SU-DHL-6 (cell line): ENCODE measurements at regions not wholly inside any gene's neighbourhood (a gene's known extent, or its start where the extent isn't known, plus 50 kb on each side); places are given as distances from the start of the nearest gene placed in this dataset.

Experiments used
- EZH2phosphoT487 ChIP-seq: fragments of 200-600 bp; sonication (generic), shearing (Covaris generic); conservative IDR thresholded peaks from 2 replicates; pipeline ENCODE4 v1.6.1; 2018; ENCODE audit warnings: mild to moderate bottlenecking, antibody characterized with exemption, low read length, moderate library complexity, mixed read lengths
- TF ChIP-seq, protein P1 (sequence below): fragments of 200-600 bp; sonication (generic); IDR thresholded peaks from one replicate; pipeline ENCODE4 v1.5.1; 2017; ENCODE audit warnings: antibody characterized with exemption, mild to moderate bottlenecking, low read length, moderate library complexity; ENCODE audit not compliant: insufficient read depth, poor library complexity, severe bottlenecking

DNA sequence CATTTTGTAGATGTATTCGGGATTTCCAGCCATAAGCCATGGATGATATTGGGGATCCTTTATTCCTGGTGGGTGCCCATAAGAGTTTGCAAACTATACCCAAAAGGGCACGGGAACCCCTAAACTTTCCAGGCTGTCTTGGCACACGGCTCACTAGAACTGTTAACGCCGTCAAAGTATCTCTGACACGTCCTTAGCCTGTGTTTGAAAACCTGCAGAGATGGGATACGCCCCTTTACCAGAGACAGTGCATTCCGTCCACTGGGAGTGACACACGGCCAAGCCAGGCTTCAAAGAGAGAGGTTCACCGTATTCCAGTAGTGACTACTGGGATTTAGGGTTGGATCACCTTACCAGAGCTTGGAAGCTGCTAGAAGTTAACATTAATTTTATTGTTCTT is 95.0 kb downstream of the THBS2 start:
- TF ChIP-seq, protein P1, sequence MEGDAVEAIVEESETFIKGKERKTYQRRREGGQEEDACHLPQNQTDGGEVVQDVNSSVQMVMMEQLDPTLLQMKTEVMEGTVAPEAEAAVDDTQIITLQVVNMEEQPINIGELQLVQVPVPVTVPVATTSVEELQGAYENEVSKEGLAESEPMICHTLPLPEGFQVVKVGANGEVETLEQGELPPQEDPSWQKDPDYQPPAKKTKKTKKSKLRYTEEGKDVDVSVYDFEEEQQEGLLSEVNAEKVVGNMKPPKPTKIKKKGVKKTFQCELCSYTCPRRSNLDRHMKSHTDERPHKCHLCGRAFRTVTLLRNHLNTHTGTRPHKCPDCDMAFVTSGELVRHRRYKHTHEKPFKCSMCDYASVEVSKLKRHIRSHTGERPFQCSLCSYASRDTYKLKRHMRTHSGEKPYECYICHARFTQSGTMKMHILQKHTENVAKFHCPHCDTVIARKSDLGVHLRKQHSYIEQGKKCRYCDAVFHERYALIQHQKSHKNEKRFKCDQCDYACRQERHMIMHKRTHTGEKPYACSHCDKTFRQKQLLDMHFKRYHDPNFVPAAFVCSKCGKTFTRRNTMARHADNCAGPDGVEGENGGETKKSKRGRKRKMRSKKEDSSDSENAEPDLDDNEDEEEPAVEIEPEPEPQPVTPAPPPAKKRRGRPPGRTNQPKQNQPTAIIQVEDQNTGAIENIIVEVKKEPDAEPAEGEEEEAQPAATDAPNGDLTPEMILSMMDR: no peak
- no peak for TF ChIP-seq EZH2phosphoT487
